K562 (cell line): ENCODE measurements at regions not wholly inside any gene's neighbourhood (a gene's known extent, or its start where the extent isn't known, plus 50 kb on each side); places are given as distances from the start of the nearest gene placed in this dataset.

ENCODE experiments used
- ATAC-seq: fragments of 200-7000 bp; cut with Tn5 transposase; 3 replicates; pipeline ENCODE4 v1.9.1; 2020; ENCODE audit warnings: moderate library complexity
- BruUV-seq: library from RNA; stranded (reverse); fragments of 400-500 nt; replicated peaks from 2 replicates; lab custom pipeline; 2021; lab: Mats Ljungman, UMichigan
- CTCF ChIA-PET: fragments of 300-600 bp; formaldehyde crosslinking; extraction: SDS; loops from one replicate; lab custom pipeline; 2021; ENCODE audit warnings: low intra/inter-chr PET ratio; lab: Yijun Ruan, JAX
- POLR2A ChIA-PET: fragments of 300-600, 350-650 bp; sonication (Branson Sonifier 250); formaldehyde crosslinking; extraction: SDS; loops from one replicate; lab custom pipeline; 2021; ENCODE audit warnings: antibody characterized with exemption, inconsistent platforms; lab: Yijun Ruan, JAX
- DNase-seq, 4 experiments: peaks; one replicate each; pipeline versions ENCODE4 v3.0.0 to v3.0.0-alpha.2; 2011 to 2018; ENCODE audit warnings: low spot score in 3 of 4, mixed read lengths in 3 of 4; ENCODE audit errors: extremely low read depth in 1 of 4
- FAIRE-seq: peaks from 2 replicates; lab custom pipeline; 2011; peaks lifted over from hg19 to GRCh38; lab: Jason Lieb, UNC
- H2AFZ ChIP-seq: 2 replicates; pipeline ENCODE4 v1.6.0; 2011; ENCODE audit warnings: low read depth, low read length, control low read depth, inconsistent platforms
- H3K27ac ChIP-seq: fragments of 200-600 bp; 3 replicates; pipeline ENCODE4 v1.8.0; 2011; ENCODE audit warnings: low read depth, mild to moderate bottlenecking, control low read depth, inconsistent platforms, low read length, moderate library complexity, mixed read lengths; ENCODE audit errors: extremely low read depth
- H3K27me3 ChIP-seq, 2 experiments: fragments of 300-600 bp in 1 of 2; 2 replicates in 1 of 2; 3 replicates in 1 of 2; pipeline versions ENCODE4 v1.6.0 to v1.8.0; 2011; ENCODE audit warnings: inconsistent platforms in 2 of 2, low read length in 2 of 2, mild to moderate bottlenecking in 1 of 2, mixed read lengths in 1 of 2, moderate library complexity in 1 of 2; ENCODE audit not compliant: control insufficient read depth in 2 of 2, insufficient read depth in 2 of 2
- H3K36me3 ChIP-seq: fragments of 300-600 bp; 3 replicates; pipeline ENCODE4 v1.8.0; 2011; ENCODE audit warnings: mild to moderate bottlenecking, low read length, inconsistent platforms; ENCODE audit not compliant: control insufficient read depth, insufficient read depth
- H3K4me1 ChIP-seq, 2 experiments: fragments of 200-600 bp in 1 of 2; replicated peaks in 1 of 2; 2 replicates in 1 of 2; 3 replicates in 1 of 2; pipeline versions ENCODE4 v1.5.1 to v1.8.0; 2011; ENCODE audit warnings: inconsistent platforms in 2 of 2, low read length in 2 of 2, mild to moderate bottlenecking in 1 of 2, mixed read lengths in 1 of 2, moderate library complexity in 1 of 2; ENCODE audit not compliant: control insufficient read depth in 2 of 2, insufficient read depth in 2 of 2
- H3K4me2 ChIP-seq: 2 replicates; pipeline ENCODE4 v1.6.1; 2011; ENCODE audit warnings: low read length, control low read depth, inconsistent platforms, mixed read lengths; ENCODE audit not compliant: insufficient read depth
- H3K4me3 ChIP-seq: fragments of 200-600 bp; sonication (generic), shearing (Covaris generic); 2 replicates; pipeline ENCODE4 v1.5.1; 2016; ENCODE audit warnings: control low read depth, inconsistent platforms
- H3K79me2 ChIP-seq: fragments of 200-600 bp; 3 replicates; pipeline ENCODE4 v1.8.0; 2011; ENCODE audit warnings: low read length, inconsistent platforms; ENCODE audit not compliant: control insufficient read depth, insufficient read depth
- H3K9ac ChIP-seq, 2 experiments: 2 replicates each; pipeline versions ENCODE4 v1.6.0 to v1.6.1; 2011; ENCODE audit warnings: low read depth in 2 of 2, low read length in 2 of 2, control low read depth in 1 of 2, inconsistent platforms in 1 of 2, mild to moderate bottlenecking in 1 of 2, mixed read lengths in 1 of 2; ENCODE audit not compliant: insufficient read depth in 1 of 2
- H3K9me1 ChIP-seq: one replicate; pipeline ENCODE4 v1.6.0; 2011; ENCODE audit warnings: inconsistent platforms, mild to moderate bottlenecking, low read length, moderate library complexity; ENCODE audit not compliant: control insufficient read depth, insufficient read depth
- H3K9me3 ChIP-seq: replicated peaks from 2 replicates; pipeline ENCODE4 v1.5.1; 2011; ENCODE audit warnings: low read depth, low read length, inconsistent platforms; ENCODE audit not compliant: control insufficient read depth, insufficient read depth
- H4K20me1 ChIP-seq: replicated peaks from 2 replicates; pipeline ENCODE4 v1.6.1; 2011; ENCODE audit warnings: low read length, inconsistent platforms, mixed read lengths; ENCODE audit not compliant: control insufficient read depth, insufficient read depth
- EHMT2 ChIP-seq: fragments of 450-650 bp; IDR thresholded peaks from 2 replicates; pipeline ENCODE4 v1.6.1; 2018; ENCODE audit warnings: antibody characterized with exemption
- ELF4 ChIP-seq: fragments of 450-650 bp; formaldehyde crosslinking; IDR thresholded peaks from 2 replicates; pipeline ENCODE4 v1.4.0; 2022; ENCODE audit warnings: missing genetic modification characterization
- EWSR1 ChIP-seq: fragments of 450-650 bp; IDR thresholded peaks from 2 replicates; pipeline ENCODE4 v1.6.1; 2018; ENCODE audit warnings: borderline replicate concordance, mild to moderate bottlenecking, low read depth, moderate library complexity; ENCODE audit not compliant: partially characterized antibody
- HLTF ChIP-seq: fragments of 450-650 bp; IDR thresholded peaks from 2 replicates; pipeline ENCODE4 v1.6.1; 2016
- IRF2 ChIP-seq: sonication (generic); formaldehyde crosslinking; IDR thresholded peaks from 2 replicates; pipeline ENCODE4 v1.8.1; 2022; ENCODE audit warnings: mild to moderate bottlenecking, missing genetic modification reagents
- KLF10 ChIP-seq: fragments of 250-450 bp; sonication (Bioruptor Pico); IDR thresholded peaks from 2 replicates; pipeline ENCODE4 v1.6.1; 2021; ENCODE audit warnings: matching md5 sums
- MAFF ChIP-seq: IDR thresholded peaks from 2 replicates; pipeline ENCODE4 v1.6.1; 2012; ENCODE audit warnings: low read length, improper control_type of control experiment
- NCOA1 ChIP-seq: fragments of 450-650 bp; IDR thresholded peaks from 2 replicates; pipeline ENCODE4 v1.6.1; 2016; ENCODE audit warnings: low read depth
- NCOA6 ChIP-seq: fragments of 450-650 bp; IDR thresholded peaks from 2 replicates; pipeline ENCODE4 v1.6.1; 2017; ENCODE audit warnings: mild to moderate bottlenecking
- PTRF ChIP-seq: fragments of 450-650 bp; IDR thresholded peaks from 2 replicates; pipeline ENCODE4 v1.6.1; 2016; ENCODE audit warnings: mild to moderate bottlenecking, missing genetic modification characterization, missing compliant biosample characterization
- TEAD1 ChIP-seq, 2 experiments: fragments of 450-650 bp in 1 of 2; sonication (generic) in 1 of 2; formaldehyde crosslinking; IDR thresholded peaks; 2 replicates each; pipeline versions ENCODE4 v1.4.0 to v1.8.0; 2020 to 2022; ENCODE audit warnings: mild to moderate bottlenecking in 2 of 2, missing genetic modification reagents in 1 of 2
- ZNF184 ChIP-seq: sonication (generic); formaldehyde crosslinking; IDR thresholded peaks from 2 replicates; pipeline ENCODE4 v1.5.0; 2020; ENCODE audit warnings: missing genetic modification reagents
- WGBS: fragments of 100-300 bp; shearing (Covaris generic); methylation state at CpG from one replicate; pipeline ENCODE4 v1.1.6; 2016; ENCODE audit warnings: low coverage, mixed read lengths; ENCODE audit not compliant: insufficient coverage; ENCODE audit errors: missing lambda C conversion rate; 5-methylcytosine and 5-hydroxymethylcytosine counted together
- in situ Hi-C: fragments of 300-500 bp; cut with MboI; formaldehyde crosslinking; loops from 4 replicates; pipeline ENCODE4 v1.15.0; 2018; ENCODE audit warnings: inconsistent platforms, mixed read lengths
- intact Hi-C: fragments of 100-400 bp; cut with micrococcal nuclease; formaldehyde crosslinking; loops from 2 replicates; pipeline ENCODE4 v1.14.2; 2022
- TF ChIP-seq, protein P1 (sequence below): conservative IDR thresholded peaks from 2 replicates; pipeline ENCODE4 v1.6.1; 2011; ENCODE audit warnings: low read depth, mild to moderate bottlenecking, low read length; ENCODE audit not compliant: control insufficient read depth
- TF ChIP-seq, protein P2 (sequence below): IDR thresholded peaks from 2 replicates; pipeline ENCODE4 v1.6.1; 2016; ENCODE audit warnings: missing genetic modification characterization, missing compliant biosample characterization
- TF ChIP-seq, protein P3 (sequence below): fragments of 200-800 bp; sonication (Bioruptor generic); IDR thresholded peaks from 2 replicates; pipeline ENCODE4 v1.6.1; 2017; ENCODE audit warnings: missing genetic modification characterization, missing compliant biosample characterization

DNA sequence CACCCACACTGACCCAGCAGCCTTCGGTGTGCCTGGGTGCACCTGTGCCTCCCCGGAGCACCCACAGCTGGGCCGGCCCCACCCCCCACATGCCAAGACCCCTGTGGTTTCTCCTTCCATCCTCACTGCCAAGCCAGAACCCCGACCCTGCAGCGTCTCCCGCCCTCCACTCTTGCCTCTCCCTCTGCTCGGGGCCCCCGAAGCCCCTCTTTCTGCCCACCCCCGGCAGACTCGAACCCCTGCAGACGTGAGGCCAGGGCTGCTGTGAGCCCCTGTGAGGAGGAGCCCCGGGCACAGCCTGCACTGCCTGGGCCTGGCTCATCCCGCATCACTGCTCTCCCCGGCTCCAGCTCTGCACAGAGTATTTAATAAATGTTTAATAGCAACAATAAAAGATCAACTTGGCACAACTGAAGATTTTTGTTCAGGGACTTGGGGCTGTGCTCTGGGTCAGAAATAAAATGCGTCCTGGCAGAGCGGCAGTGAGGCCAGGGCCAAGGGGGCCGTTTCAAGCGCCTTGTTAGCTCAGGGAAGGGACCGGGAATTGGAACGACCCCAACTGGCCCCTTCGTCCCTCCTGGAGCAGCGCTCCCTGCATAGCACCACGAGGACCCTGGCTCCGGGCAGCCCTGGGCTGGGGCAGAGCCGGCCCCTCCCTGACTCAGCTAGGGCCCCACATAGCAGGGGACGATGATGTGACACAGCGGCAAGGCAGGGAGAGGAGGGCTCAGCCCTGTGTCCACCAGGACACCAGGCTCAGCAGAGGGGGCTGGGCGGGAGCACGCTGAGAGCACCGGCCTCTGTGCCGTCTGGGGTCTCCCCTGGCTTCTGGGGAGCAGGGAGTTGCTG is 520.8 kb downstream of the BRD1 start:
- no peaks in the 10 kb centered on the region for H3K79me2 ChIP-seq
- no peaks in the 10 kb centered on the region for H3K9me3 ChIP-seq
- no peaks in the 10 kb centered on the region for H4K20me1 ChIP-seq
- no peak for DNase-seq
- no peak overlapping the region for H2AFZ ChIP-seq
- no peak overlapping the region for H3K9ac ChIP-seq
- BruUV-seq, result no TSS peak
- H3K4me2 ChIP-seq, result no peak overlapping the region
- peaks cover 0 to 32% of the 10 kb centered on the region in 2 experiments; a peak in 3 of 5 replicates for H3K27me3 ChIP-seq
- intact Hi-C loops, result no loop called here
- H3K4me3 ChIP-seq, result no peak overlapping the region
- FAIRE-seq, result no peak
- H3K36me3 ChIP-seq, result no peaks in the 10 kb centered on the region
- ChIA-PET CTCF (no interaction called here), POLR2A (interaction anchor here (0.5 kb wide), 1 partner anchor 610 kb away, joined by 3 read pairs; no protein-coding TSS in a partner anchor)
- TF ChIP-seq ELF4 (no peak), PTRF (tag) (no peak), HLTF (no peak), KLF10 (CRISPR knock-in tag) (no peak), MAFF (no peak), EHMT2 (no peak), ZNF184 (CRISPR knock-in tag) (no peak), IRF2 (no peak), NCOA6 (no peak), NCOA1 (no peak), TEAD1 (CRISPR knock-in tag; IDR thresholded peaks at IDR 0.05) (no peak), EWSR1 (no peak)
- TF ChIP-seq, protein P1, sequence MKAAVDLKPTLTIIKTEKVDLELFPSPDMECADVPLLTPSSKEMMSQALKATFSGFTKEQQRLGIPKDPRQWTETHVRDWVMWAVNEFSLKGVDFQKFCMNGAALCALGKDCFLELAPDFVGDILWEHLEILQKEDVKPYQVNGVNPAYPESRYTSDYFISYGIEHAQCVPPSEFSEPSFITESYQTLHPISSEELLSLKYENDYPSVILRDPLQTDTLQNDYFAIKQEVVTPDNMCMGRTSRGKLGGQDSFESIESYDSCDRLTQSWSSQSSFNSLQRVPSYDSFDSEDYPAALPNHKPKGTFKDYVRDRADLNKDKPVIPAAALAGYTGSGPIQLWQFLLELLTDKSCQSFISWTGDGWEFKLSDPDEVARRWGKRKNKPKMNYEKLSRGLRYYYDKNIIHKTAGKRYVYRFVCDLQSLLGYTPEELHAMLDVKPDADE, result no peak
- TF ChIP-seq, protein P2, sequence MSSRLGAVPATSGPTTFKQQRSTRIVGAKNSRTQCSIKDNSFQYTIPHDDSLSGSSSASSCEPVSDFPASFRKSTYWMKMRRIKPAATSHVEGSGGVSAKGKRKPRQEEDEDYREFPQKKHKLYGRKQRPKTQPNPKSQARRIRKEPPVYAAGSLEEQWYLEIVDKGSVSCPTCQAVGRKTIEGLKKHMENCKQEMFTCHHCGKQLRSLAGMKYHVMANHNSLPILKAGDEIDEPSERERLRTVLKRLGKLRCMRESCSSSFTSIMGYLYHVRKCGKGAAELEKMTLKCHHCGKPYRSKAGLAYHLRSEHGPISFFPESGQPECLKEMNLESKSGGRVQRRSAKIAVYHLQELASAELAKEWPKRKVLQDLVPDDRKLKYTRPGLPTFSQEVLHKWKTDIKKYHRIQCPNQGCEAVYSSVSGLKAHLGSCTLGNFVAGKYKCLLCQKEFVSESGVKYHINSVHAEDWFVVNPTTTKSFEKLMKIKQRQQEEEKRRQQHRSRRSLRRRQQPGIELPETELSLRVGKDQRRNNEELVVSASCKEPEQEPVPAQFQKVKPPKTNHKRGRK (tag), result no peak
- TF ChIP-seq, protein P3, sequence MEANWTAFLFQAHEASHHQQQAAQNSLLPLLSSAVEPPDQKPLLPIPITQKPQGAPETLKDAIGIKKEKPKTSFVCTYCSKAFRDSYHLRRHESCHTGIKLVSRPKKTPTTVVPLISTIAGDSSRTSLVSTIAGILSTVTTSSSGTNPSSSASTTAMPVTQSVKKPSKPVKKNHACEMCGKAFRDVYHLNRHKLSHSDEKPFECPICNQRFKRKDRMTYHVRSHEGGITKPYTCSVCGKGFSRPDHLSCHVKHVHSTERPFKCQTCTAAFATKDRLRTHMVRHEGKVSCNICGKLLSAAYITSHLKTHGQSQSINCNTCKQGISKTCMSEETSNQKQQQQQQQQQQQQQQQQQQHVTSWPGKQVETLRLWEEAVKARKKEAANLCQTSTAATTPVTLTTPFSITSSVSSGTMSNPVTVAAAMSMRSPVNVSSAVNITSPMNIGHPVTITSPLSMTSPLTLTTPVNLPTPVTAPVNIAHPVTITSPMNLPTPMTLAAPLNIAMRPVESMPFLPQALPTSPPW (CRISPR knock-in tag), result no peak
- WGBS, result 4% methylated on average over 10 of the region's 31 CpGs
- H3K4me1 ChIP-seq, result peaks cover 0 to 9% of the 10 kb centered on the region in 2 experiments; a peak in 2 of 5 replicates
- no peak for ATAC-seq
- in situ Hi-C loops, result loop anchor here (25.0 kb wide), 1 partner anchor 270 kb away; no protein-coding TSS in a partner anchor
- H3K9me1 ChIP-seq, result no peaks in the 10 kb centered on the region
- H3K27ac ChIP-seq, result no peak overlapping the region
